ENCODE measurements at regions not wholly inside any gene's neighbourhood (a gene's known extent, or its start where the extent isn't known, plus 50 kb on each side); places are given as distances from the start of the nearest gene placed in this dataset.

- H3K9me3 ChIP-seq (ENCODE audit: insufficient read depth, low read depth, low read length): no peaks in the 10 kb centered on the region
- peaks cover 5% of the 10 kb centered on the region; the same call in 1 of the 2 replicates for H3K4me1 ChIP-seq (ENCODE audit: insufficient read depth, low read length)
- no peak overlapping the region for H3K27ac ChIP-seq (ENCODE audit: low read length)
- no peaks in the 10 kb centered on the region for H3K36me3 ChIP-seq (ENCODE audit: insufficient read depth, low read depth, low read length)
- H3K27me3 ChIP-seq (ENCODE audit: insufficient read depth, low read length): peaks cover 46% of the 10 kb centered on the region
- H3K9ac ChIP-seq (ENCODE audit: low read depth, low read length): no peak overlapping the region
- no peak overlapping the region for H3K4me3 ChIP-seq (ENCODE audit: low read length)
Measured at GRCh38 chr2:120607996-120608395, 127.7 kb upstream of the GLI2 start.

DNA sequence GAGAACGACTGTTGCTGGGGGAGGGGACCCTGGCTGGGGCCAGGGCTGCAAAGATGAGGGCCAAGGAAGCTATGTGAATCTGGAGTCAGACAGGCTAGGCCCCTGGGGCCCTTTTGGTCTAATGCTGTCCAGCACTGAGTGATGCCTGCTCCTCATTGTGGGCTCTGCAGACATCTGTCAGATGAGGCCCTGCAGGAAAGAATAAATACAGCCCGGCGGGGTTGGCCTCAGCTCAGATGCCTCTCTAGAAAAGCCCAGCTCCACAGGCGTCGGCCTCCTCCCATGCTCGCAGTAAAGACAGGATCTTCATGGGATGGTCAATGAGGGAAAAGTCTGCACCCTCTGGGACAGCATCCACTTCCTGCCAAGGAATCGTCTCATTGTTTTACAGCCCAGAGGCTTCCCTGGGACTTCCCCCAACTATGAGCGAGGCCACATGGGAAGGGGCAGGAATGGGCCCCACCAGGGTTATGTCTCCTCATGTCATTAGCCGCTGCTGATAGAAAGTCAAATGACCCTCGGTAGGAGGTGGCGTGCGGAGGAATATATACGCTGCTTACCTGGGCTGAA, 125.8 kb upstream of the GLI2 start:
- Histone ChIP-seq H3K4me3 (ENCODE audit: low read length) (no peak overlapping the region), H3K27ac (ENCODE audit: low read length) (no peak overlapping the region), H3K36me3 (ENCODE audit: insufficient read depth, low read depth, low read length) (no peaks in the 10 kb centered on the region), H3K9ac (ENCODE audit: low read depth, low read length) (no peak overlapping the region), H3K4me1 (ENCODE audit: insufficient read depth, low read length) (no peaks in the 10 kb centered on the region; the same call in none of the 2 replicates), H3K9me3 (ENCODE audit: insufficient read depth, low read depth, low read length) (no peaks in the 10 kb centered on the region), H3K27me3 (ENCODE audit: insufficient read depth, low read length) (peaks cover 52% of the 10 kb centered on the region)

- Histone ChIP-seq H3K4me1 (ENCODE audit: insufficient read depth, low read length) (no peaks in the 10 kb centered on the region; the same call in none of the 2 replicates), H3K36me3 (ENCODE audit: insufficient read depth, low read depth, low read length) (no peaks in the 10 kb centered on the region), H3K9ac (ENCODE audit: low read depth, low read length) (no peak overlapping the region), H3K27me3 (ENCODE audit: insufficient read depth, low read length) (peaks cover 57% of the 10 kb centered on the region), H3K9me3 (ENCODE audit: insufficient read depth, low read depth, low read length) (no peaks in the 10 kb centered on the region), H3K4me3 (ENCODE audit: low read length) (no peak overlapping the region), H3K27ac (ENCODE audit: low read length) (no peak overlapping the region)
Measured at GRCh38 chr2:120611016-120611415, 124.7 kb upstream of the GLI2 start.

GRCh38 chr2:120611961-120612360, 123.7 kb upstream of the GLI2 start:
- no peaks in the 10 kb centered on the region for H3K36me3 ChIP-seq (ENCODE audit: insufficient read depth, low read depth, low read length)
- no peaks in the 10 kb centered on the region for H3K9me3 ChIP-seq (ENCODE audit: insufficient read depth, low read depth, low read length)
- H3K4me3 ChIP-seq (ENCODE audit: low read length): no peak overlapping the region
- H3K4me1 ChIP-seq (ENCODE audit: insufficient read depth, low read length): no peaks in the 10 kb centered on the region; the same call in none of the 2 replicates
- H3K27ac ChIP-seq (ENCODE audit: low read length): no peak overlapping the region
- peaks cover 48% of the 10 kb centered on the region for H3K27me3 ChIP-seq (ENCODE audit: insufficient read depth, low read length)
- H3K9ac ChIP-seq (ENCODE audit: low read depth, low read length): no peak overlapping the region

- H3K9ac ChIP-seq (ENCODE audit: low read depth, low read length): no peak overlapping the region
- H3K36me3 ChIP-seq (ENCODE audit: insufficient read depth, low read depth, low read length): no peaks in the 10 kb centered on the region
- no peak overlapping the region for H3K27ac ChIP-seq (ENCODE audit: low read length)
- H3K4me1 ChIP-seq (ENCODE audit: insufficient read depth, low read length): no peaks in the 10 kb centered on the region; the same call in none of the 2 replicates
- no peaks in the 10 kb centered on the region for H3K9me3 ChIP-seq (ENCODE audit: insufficient read depth, low read depth, low read length)
- peaks cover 43% of the 10 kb centered on the region for H3K27me3 ChIP-seq (ENCODE audit: insufficient read depth, low read length)
- no peak overlapping the region for H3K4me3 ChIP-seq (ENCODE audit: low read length)
Measured at GRCh38 chr2:120612471-120612870, 123.2 kb upstream of the GLI2 start.

DNA sequence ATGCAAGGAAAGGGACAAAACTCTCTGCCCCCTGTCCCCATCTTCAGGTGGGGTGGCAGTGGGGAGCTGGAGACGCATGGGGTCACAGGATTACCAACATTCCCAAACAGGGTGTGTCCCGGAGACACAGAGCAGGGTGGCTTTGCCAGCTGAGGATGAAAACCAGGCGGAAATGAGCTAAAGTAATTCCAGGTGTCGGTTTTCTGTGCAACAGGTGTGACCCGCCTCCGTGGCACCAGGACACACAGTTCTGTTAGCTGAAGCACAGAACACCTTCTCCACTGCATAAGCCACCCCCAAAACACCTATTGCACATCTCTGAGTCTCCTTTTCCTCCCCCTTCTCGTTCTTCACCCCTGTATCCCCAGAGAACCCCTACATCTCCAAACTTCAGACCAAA, 122.7 kb upstream of the GLI2 start:
- Histone ChIP-seq H3K27me3 (ENCODE audit: insufficient read depth, low read length) (peaks cover 39% of the 10 kb centered on the region), H3K4me1 (ENCODE audit: insufficient read depth, low read length) (no peaks in the 10 kb centered on the region; the same call in none of the 2 replicates), H3K27ac (ENCODE audit: low read length) (no peak overlapping the region), H3K4me3 (ENCODE audit: low read length) (no peak overlapping the region), H3K36me3 (ENCODE audit: insufficient read depth, low read depth, low read length) (no peaks in the 10 kb centered on the region), H3K9ac (ENCODE audit: low read depth, low read length) (no peak overlapping the region), H3K9me3 (ENCODE audit: insufficient read depth, low read depth, low read length) (no peaks in the 10 kb centered on the region)

- peaks cover 39% of the 10 kb centered on the region for H3K27me3 ChIP-seq (ENCODE audit: insufficient read depth, low read length)
- no peak overlapping the region for H3K9ac ChIP-seq (ENCODE audit: low read depth, low read length)
- no peak overlapping the region for H3K4me3 ChIP-seq (ENCODE audit: low read length)
- no peaks in the 10 kb centered on the region; the same call in none of the 2 replicates for H3K4me1 ChIP-seq (ENCODE audit: insufficient read depth, low read length)
- H3K9me3 ChIP-seq (ENCODE audit: insufficient read depth, low read depth, low read length): no peaks in the 10 kb centered on the region
- no peak overlapping the region for H3K27ac ChIP-seq (ENCODE audit: low read length)
- H3K36me3 ChIP-seq (ENCODE audit: insufficient read depth, low read depth, low read length): no peaks in the 10 kb centered on the region
Measured at GRCh38 chr2:120613742-120614571, 121.7 kb upstream of the GLI2 start.

DNA sequence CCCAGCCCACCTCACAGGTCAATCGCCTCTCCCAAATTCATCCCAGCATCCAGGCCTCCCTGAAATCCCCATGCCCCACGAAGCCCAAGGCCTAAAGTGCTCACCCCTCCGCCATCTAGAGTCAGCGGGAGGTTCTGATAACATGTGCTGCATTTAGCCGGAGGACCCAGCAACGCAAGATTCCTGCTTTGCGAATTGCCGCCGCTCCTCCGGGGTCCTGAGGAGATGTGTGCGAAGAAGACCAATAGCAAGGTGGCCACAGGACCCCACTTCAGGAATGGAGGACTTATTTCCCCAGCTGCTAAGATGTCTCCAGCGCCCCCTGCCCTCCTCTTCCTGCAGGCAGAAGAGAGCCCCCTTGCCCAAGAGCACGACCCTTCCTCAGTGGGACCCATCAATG, 120.8 kb upstream of the GLI2 start:
- Histone ChIP-seq H3K27me3 (ENCODE audit: insufficient read depth, low read length) (peaks cover 39% of the 10 kb centered on the region), H3K27ac (ENCODE audit: low read length) (no peak overlapping the region), H3K4me3 (ENCODE audit: low read length) (no peak overlapping the region), H3K9me3 (ENCODE audit: insufficient read depth, low read depth, low read length) (no peaks in the 10 kb centered on the region), H3K36me3 (ENCODE audit: insufficient read depth, low read depth, low read length) (no peaks in the 10 kb centered on the region), H3K4me1 (ENCODE audit: insufficient read depth, low read length) (no peaks in the 10 kb centered on the region; the same call in none of the 2 replicates), H3K9ac (ENCODE audit: low read depth, low read length) (no peak overlapping the region)

GRCh38 chr2:120616261-120616660, 119.4 kb upstream of the GLI2 start:
- no peak overlapping the region for H3K4me3 ChIP-seq (ENCODE audit: low read length)
- no peaks in the 10 kb centered on the region for H3K36me3 ChIP-seq (ENCODE audit: insufficient read depth, low read depth, low read length)
- no peaks in the 10 kb centered on the region; the same call in 1 of the 2 replicates for H3K4me1 ChIP-seq (ENCODE audit: insufficient read depth, low read length)
- no peaks in the 10 kb centered on the region for H3K9me3 ChIP-seq (ENCODE audit: insufficient read depth, low read depth, low read length)
- H3K27ac ChIP-seq (ENCODE audit: low read length): no peak overlapping the region
- H3K27me3 ChIP-seq (ENCODE audit: insufficient read depth, low read length): peaks cover 31% of the 10 kb centered on the region
- H3K9ac ChIP-seq (ENCODE audit: low read depth, low read length): no peak overlapping the region

DNA sequence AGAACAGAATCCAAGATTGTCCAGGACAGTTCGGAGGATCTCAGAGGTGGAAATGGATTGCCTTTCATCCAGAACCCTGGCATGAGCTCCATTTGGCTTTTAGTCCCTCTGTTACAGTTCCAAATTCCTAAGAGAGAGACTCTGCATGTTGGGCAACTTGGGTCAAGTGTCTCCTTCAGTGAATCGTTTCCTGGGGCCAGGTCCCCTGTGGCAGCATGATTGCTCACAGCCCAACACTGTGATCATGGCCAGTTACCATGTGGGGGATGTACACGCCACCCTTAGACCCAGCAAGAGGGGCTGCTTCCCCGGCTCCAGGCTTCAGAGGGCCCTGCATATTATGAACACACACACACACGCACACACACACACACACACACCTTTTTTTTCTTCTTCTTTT, 118.6 kb upstream of the GLI2 start:
- H3K36me3 ChIP-seq (ENCODE audit: insufficient read depth, low read depth, low read length): no peaks in the 10 kb centered on the region
- H3K4me1 ChIP-seq (ENCODE audit: insufficient read depth, low read length): no peaks in the 10 kb centered on the region; the same call in 1 of the 2 replicates
- no peaks in the 10 kb centered on the region for H3K9me3 ChIP-seq (ENCODE audit: insufficient read depth, low read depth, low read length)
- H3K27ac ChIP-seq (ENCODE audit: low read length): no peak overlapping the region
- H3K4me3 ChIP-seq (ENCODE audit: low read length): no peak overlapping the region
- peaks cover 23% of the 10 kb centered on the region for H3K27me3 ChIP-seq (ENCODE audit: insufficient read depth, low read length)
- H3K9ac ChIP-seq (ENCODE audit: low read depth, low read length): no peak overlapping the region

GRCh38 chr2:120618830-120619229, 116.8 kb upstream of the GLI2 start:
- Histone ChIP-seq H3K9me3 (ENCODE audit: insufficient read depth, low read depth, low read length) (no peaks in the 10 kb centered on the region), H3K4me3 (ENCODE audit: low read length) (no peak overlapping the region), H3K27me3 (ENCODE audit: insufficient read depth, low read length) (peaks cover 13% of the 10 kb centered on the region; the same call in 1 of the 2 replicates), H3K9ac (ENCODE audit: low read depth, low read length) (no peak overlapping the region), H3K4me1 (ENCODE audit: insufficient read depth, low read length) (no peaks in the 10 kb centered on the region), H3K27ac (ENCODE audit: low read length) (no peak overlapping the region), H3K36me3 (ENCODE audit: insufficient read depth, low read depth, low read length) (no peaks in the 10 kb centered on the region)

GRCh38 chr2:120619579-120619978, 116.1 kb upstream of the GLI2 start:
- H3K4me1 ChIP-seq (ENCODE audit: insufficient read depth, low read length): no peaks in the 10 kb centered on the region
- no peak overlapping the region for H3K4me3 ChIP-seq (ENCODE audit: low read length)
- H3K9ac ChIP-seq (ENCODE audit: low read depth, low read length): no peak overlapping the region
- peaks cover 13% of the 10 kb centered on the region; the same call in 1 of the 2 replicates for H3K27me3 ChIP-seq (ENCODE audit: insufficient read depth, low read length)
- H3K36me3 ChIP-seq (ENCODE audit: insufficient read depth, low read depth, low read length): no peaks in the 10 kb centered on the region
- no peaks in the 10 kb centered on the region for H3K9me3 ChIP-seq (ENCODE audit: insufficient read depth, low read depth, low read length)
- no peak overlapping the region for H3K27ac ChIP-seq (ENCODE audit: low read length)

All from iPS-20b (cell line).